ENCODE measurements at regions not wholly inside any gene's neighbourhood (a gene's known extent, or its start where the extent isn't known, plus 50 kb on each side); places are given as distances from the start of the nearest gene placed in this dataset.

- DNase-seq: no peak
These were observed 196.5 kb downstream of the HERPUD2 start for GRCh38 chr7:35498416-35498815.

DNA sequence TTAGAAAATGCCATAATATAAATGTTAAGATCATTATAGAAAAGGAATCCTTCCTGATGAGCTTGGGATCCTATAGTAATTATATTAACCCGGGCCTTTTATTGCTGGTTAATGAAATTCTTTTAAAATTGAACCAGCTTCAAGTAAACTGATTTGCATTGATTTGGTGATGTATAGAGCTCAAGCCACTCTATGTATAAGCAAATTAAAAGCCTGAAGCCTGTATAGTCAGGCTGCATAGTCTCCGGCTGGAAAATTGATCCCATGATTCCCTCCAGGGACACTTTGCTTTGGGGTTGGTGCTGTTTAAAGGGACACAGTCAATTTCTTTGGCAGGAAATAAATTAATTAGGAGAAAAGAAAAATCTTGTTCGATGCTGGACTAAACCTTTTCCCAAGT, 199.1 kb downstream of the HERPUD2 start:
- DNase-seq: no peak

GRCh38 chr7:35495377-35495776, 199.6 kb downstream of the HERPUD2 start:
- no peak for DNase-seq

DNA sequence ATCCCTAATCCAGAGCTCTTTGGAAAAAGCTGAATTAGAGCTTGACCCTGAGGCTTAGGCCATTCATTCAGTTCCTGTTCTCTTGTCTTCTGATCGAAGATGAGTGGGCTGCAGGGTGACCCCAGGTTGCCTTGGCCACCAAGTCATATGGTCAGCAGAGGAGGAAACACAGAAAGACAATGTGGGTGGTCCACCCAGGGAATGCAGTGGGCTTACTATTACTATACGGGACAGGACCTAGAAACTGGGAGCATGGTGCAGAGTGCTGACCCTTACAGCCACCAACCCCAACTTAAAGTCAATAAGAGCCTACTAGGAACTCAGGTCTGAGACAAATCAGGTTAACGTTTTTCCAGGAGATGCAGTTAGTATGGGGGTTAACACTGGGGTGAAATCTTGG, 200.5 kb downstream of the HERPUD2 start:
- no peak for DNase-seq

DNA sequence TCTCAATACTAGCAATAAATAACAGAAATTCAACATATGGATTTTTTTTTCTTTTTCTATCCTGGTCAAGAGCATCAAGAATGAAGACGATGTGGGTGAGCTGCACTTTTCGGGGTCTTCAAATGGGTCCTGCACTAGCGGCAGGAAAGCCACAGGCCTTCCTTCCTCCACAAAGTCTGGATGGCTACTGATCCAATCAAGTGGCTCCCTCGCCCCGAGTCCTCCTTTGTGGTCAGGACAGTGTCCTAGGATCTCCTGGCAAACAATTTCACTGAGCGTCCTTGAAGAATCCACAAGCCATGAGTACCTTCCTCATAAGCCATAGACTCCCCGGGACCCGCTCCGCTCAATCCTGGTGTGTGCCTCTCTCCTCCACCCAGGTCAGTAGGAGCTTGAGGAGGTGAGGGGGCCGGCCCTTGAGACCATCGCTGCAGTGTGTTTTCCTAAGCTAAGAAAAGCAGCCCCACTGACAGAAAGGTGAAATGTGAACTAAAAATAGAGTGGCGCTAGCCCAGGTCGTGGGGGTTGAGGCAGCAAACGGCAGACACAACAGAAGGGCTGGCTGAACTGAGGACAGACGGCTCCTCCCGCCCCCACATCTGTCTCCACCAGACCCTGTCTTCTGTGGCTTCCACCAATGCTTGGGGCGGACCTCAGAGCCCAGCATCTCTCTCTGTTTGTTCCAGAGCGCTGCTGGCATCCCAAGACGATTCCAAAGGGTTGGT, 202.3 kb downstream of the HERPUD2 start:
- DNase-seq: no peak

GRCh38 chr7:35491233-35491632, 203.7 kb downstream of the HERPUD2 start:
- no peak for DNase-seq

DNA sequence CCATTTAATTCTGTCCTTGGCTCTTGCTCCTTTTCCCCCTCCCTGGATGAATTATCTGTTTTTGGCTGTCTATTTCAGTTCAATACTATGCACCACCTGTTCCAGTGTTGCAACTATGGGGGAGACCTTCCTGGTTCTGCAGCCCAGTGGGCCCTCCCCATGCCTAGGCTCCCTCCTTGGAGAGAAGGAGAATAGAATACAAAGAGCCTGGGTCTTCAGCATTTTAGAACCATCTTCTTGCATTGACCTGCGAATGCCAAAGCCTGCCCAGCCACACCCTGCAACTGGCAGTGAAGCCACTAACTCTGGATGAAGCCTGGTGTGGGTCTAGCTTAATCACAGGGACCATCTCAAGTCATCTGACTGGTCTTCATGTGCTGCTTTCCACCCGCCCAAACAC, 207.1 kb downstream of the HERPUD2 start:
- no peak for DNase-seq

DNA sequence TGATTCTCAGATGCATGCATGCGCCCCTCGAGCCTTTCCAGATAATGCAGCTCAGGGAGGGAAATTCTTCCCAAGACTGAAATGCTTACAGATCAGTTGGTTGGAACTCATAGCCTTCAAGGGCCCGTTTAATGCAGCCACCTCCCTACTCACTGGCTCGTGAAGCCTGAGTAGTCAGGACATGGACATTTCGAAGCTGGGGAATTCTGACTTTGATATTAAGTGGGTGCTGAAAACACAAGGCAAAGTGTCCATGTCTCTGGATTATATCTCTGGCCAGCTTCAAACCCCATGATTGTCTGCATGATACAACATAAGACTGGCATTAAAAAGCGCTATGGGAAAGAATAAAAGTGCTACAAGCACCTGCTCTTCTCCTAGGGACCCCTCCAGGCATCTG, 207.5 kb downstream of the HERPUD2 start:
- no peak for DNase-seq

DNA sequence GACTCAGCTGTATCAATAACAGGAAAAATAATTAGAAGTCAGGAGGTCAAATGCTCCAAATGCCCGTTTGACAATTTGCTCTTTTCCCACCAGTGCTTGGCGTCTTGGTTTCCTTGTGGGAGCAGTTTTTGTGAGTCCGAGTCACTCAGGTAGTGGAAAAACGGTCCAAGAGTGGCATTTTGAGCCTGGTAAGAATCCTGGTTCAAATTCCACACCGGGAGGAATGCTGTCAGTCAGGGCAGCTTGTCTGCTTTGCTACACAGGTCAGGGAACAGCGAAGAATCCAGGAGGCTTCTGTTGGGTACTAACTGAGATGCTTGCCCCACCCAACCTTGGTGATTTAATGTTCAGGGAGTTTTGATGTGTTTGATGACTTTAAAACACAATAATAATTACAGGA, 209.5 kb downstream of the HERPUD2 start:
- DNase-seq: no peak

GRCh38 chr7:35483568-35483967, 211.4 kb downstream of the HERPUD2 start:
- no peak for DNase-seq

DNA sequence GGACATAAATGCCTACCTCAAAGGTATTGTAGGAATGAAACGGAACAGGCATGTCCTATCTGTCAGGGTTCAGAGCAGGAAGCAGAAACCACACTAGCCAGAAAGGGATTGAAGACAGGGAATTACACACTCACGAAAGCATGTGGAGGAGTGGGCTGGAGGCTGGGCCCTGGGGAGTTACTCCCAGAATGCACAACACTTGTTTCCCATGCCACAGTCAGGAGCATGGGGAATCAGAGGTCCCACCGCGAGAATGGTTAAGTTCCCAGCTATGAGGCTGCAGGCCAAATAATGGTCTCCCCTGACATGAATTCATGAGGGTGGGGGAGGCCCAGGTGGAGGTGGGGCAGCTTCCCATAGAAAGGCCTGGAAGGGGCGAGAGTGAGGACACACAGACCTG, 212.7 kb downstream of the HERPUD2 start:
- DNase-seq: no peak

DNA sequence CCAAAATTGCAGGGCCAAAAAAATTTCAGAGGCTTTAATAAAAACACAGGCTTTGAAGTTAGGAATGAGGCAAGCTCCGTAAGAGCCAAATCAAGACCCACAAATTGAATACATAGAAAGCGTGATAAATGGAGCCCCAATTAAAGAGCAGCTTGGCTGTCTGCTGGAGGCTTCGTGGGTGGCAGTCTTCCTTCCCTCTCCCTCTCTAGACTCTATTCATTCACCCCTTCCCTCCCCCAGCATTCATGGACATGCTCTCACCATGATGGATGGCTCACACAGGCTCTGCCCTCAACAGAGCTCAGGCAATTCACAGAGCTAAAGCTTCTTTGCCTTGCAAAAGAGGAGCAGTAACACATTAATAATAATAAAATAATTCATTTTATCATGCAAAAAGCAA, 214.1 kb downstream of the HERPUD2 start:
- DNase-seq: no peak

DNA sequence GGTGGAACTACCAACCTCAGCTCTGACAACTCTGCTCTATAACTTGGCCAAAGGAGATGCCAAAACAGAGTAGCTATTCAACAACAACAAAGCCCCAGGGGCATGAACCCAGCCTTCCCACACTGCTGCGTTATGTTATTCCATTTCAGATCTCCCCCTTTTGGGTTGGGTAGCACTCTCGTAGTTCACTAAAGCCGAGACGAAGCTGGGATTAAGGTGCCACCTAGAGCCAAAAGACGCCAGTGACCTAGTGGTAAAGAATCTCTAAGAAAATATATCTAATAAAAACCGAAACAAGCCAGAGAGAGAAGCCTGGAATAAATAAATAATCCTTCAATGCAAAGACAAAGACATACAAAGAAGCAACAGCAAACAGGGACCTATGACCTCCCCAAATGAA, 217.3 kb downstream of the HERPUD2 start:
- DNase-seq: no peak

- no peak for DNase-seq
These were observed 220.2 kb upstream of the TBX20 start for GRCh38 chr7:35474100-35474499.

- DNase-seq: no peak
These were observed 214.7 kb upstream of the TBX20 start for GRCh38 chr7:35468606-35469005.

- no peak for DNase-seq
These were observed 213.6 kb upstream of the TBX20 start for GRCh38 chr7:35467456-35467978.

DNA sequence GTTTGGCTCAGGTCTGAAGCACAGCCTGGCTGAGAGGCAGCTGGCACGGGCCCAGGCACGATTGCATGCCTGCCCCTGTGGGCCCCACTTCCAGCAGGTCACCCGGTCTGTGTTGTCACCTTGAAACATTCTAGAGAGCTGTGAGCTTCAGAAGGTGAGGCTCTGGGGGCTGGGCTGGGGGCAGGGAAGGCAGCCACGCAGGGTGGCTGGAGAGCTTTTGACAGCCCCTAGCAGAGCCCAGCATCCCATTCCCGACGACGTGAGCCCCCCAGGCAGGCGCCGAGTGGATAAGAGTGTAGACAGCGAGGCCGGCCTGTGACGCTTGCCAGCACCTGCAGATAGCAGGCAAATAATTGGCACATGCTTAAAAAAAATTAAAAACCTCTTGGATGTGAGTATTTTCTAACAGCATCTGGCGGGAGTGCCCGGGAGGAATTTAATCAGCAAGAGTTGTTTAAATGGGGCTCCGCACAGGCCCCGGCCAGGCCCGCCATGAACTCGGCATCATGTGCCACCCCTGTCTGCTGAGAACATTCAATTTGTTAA, 212.0 kb upstream of the TBX20 start:
- no peak for DNase-seq

GRCh38 chr7:35463751-35464150, 209.9 kb upstream of the TBX20 start:
- no peak for DNase-seq

DNA sequence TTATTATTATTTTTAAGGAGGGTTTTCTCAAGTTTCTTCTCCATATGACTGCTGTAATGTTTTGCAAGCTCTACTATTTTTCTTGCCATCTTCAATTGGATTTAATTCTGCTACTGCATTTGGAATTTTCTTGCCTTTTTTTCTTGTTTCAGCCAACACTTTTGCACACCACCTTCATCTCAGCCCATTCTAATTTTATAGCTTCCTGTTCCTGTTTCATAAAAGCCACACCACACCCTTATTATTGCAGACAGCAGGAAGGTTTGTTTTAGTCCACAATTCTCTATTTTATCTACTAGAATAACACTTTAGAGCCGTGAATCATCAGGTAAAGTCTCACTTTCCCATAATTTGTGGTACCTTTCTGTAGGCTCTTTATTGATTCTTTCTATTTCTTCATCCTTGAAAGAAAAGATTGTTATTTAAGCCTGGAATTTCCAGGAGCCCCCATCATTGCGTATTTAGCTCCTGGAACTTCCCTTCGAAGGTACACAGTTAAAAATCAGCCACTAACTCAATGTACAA, 209.3 kb upstream of the TBX20 start:
- no peak for DNase-seq

DNA sequence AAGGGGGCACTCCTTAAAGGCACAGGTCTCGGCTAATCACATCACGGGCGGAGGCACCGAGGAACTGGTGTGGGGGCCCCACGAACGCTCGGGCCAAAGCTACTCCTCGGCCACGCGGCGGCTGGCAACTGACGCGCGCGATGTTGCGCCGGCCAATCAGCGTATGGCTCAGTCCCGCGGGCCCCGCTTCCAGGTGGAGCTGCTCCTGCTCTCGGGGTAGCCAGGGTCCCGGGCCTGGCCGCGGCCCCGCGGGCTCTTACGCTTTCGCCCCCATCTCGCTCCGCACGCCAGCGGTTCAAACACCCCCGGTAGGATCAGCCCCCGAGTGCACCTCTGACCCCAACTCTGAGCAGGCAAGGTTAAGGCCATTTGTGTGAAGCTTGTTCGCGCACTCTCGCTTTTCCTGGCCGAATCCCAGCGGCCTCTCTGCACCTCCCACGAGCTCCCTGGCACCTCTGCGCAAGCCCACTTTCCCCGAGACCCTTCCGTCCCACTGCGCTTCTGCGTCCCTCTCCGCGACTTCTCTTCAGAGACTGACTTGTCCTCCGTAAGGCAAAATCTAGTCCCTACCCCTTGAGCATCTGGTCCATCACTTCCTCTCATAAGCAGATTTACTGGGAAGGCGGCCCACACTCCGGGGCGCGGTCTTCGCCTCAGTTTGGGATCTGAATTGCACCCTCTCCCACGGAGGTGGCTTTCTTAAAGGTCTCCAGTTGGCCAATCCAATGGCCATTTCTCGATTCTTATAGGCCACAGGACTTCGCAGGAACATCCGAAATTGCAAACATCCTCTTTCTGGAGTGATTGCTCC, 200.9 kb upstream of the TBX20 start:
- DNase-seq: no peak

GRCh38 chr7:35450456-35451214, 196.7 kb upstream of the TBX20 start:
- no peak for DNase-seq

- no peak for DNase-seq
These were observed 194.6 kb upstream of the TBX20 start for GRCh38 chr7:35448486-35448885.

- no peak for DNase-seq
These were observed 192.2 kb upstream of the TBX20 start for GRCh38 chr7:35446091-35446490.

Data from NCI-H446 (cell line).